Cardiac fibroblast (primary cell): ENCODE measurements at regions not wholly inside any gene's neighbourhood (a gene's known extent, or its start where the extent isn't known, plus 50 kb on each side); places are given as distances from the start of the nearest gene placed in this dataset.

ENCODE experiments used
- DNase-seq, 2 donors: peaks; one replicate each; pipeline versions ENCODE4 v3.0.0 to v3.0.0-alpha.2; 2010; ENCODE audit warnings: low read depth in 2 of 2
- H3K4me3 ChIP-seq, 2 donors: replicated peaks in 1 of 2; 1 replicate in 1 of 2; 2 replicates in 1 of 2; pipeline ENCODE4 v1.5.1; 2011; ENCODE audit warnings: low read depth in 2 of 2, low read length in 2 of 2, mild to moderate bottlenecking in 2 of 2, moderate library complexity in 1 of 2
- TF ChIP-seq, protein P1 (sequence below): IDR thresholded peaks from one replicate; pipeline ENCODE4 v1.5.1; 2011; ENCODE audit warnings: low read depth, mild to moderate bottlenecking, low read length, inconsistent platforms

DNA sequence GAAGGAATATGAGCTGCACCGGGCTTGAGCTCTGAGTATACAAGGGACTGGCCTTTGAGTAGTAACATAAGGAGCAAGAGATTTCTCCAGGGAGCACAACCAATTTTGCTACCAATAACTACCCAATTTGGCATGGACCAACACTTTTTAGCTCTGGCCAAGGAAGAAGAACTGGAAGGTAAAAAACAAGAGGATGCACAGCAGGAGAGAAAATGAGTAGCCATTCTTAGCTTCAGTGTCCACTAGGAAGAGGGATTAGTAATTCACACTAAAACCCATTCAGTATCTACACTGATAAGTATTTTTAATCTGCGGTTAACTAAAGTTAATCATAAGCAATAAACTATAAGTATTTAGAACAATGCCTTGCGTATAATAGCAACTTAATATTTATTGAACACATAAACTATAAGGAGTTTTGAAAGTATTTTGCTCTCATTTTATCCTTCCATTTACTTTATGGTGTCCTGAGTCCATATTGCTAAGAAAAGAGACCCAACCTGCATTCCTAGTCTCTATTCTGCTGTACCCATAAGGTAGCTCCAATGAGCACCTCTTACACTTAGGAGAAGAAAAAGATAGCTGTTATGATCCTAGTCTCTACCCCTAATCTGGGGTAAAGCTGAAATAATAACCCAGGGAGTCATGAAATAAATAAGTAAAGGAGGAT lies 268.9 kb downstream of the IGSF11 start:
- DNase-seq = no peak
- no peak overlapping the region for H3K4me3 ChIP-seq
- TF ChIP-seq, protein P1, sequence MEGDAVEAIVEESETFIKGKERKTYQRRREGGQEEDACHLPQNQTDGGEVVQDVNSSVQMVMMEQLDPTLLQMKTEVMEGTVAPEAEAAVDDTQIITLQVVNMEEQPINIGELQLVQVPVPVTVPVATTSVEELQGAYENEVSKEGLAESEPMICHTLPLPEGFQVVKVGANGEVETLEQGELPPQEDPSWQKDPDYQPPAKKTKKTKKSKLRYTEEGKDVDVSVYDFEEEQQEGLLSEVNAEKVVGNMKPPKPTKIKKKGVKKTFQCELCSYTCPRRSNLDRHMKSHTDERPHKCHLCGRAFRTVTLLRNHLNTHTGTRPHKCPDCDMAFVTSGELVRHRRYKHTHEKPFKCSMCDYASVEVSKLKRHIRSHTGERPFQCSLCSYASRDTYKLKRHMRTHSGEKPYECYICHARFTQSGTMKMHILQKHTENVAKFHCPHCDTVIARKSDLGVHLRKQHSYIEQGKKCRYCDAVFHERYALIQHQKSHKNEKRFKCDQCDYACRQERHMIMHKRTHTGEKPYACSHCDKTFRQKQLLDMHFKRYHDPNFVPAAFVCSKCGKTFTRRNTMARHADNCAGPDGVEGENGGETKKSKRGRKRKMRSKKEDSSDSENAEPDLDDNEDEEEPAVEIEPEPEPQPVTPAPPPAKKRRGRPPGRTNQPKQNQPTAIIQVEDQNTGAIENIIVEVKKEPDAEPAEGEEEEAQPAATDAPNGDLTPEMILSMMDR = no peak

DNA sequence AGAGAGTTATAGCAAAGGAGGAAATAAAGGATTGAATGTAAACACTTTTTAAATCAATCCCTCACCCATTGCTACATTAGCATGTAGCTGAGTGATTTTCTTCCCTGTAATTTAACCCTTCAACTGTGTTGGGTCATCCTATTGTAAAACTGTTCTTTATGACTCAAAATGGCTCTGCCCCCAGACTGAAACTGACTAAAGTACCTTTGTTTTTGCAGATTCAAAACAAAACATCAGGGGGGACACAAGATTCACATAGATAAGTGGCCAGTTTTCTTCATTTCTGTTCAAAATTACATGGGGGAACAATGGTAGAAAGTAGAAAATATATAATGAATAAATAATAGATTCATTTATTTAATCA lies 268.4 kb downstream of the IGSF11 start:
- no peak overlapping the region for H3K4me3 ChIP-seq
- TF ChIP-seq, protein P1 = no peak
- DNase-seq = no peak

DNA sequence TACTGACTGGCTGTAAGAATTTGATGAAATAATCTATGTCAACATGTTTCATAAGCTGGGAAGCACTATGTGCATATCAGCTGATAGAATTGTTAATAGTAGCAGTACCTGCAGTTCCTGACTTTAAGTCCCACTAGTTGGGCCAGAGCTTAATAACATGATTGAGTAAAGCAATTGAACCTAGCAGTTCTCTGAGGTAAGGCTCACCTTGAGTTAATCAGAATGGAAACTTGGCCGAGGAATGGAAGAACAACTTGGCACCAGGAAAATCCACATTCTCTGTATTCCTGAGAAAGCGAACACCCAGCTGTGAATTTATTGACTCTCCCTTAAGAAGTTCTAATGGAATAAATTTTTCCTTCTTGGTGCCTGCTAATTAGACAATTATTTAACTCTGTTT lies 262.6 kb downstream of the IGSF11 start:
- no peak for DNase-seq
- no peak overlapping the region for H3K4me3 ChIP-seq
- TF ChIP-seq, protein P1 = no peak

DNA sequence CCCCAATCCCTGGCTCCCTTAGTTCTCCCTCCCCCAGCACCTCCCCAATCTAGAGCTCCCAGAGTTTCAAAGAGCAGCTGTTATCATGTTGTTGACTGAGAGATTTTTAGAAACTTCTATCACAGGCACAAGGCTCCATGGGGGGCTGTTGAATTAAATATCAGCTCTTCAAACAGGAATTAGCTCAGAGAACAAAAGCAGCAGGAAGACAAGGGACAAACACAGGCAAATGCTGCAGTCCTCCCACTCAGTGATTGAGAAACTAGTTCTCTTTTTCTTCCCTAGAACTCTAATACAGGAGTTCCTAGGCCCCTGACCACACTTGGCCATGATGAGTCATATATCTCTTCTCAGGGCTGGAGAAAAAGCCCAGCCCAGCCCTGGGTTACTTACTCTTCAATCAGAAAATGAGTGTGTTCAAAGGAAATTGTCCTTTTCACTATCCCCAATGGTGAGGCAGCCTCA lies 262.1 kb downstream of the IGSF11 start:
- TF ChIP-seq, protein P1 = no peak
- no peak overlapping the region for H3K4me3 ChIP-seq
- no peak for DNase-seq

DNA sequence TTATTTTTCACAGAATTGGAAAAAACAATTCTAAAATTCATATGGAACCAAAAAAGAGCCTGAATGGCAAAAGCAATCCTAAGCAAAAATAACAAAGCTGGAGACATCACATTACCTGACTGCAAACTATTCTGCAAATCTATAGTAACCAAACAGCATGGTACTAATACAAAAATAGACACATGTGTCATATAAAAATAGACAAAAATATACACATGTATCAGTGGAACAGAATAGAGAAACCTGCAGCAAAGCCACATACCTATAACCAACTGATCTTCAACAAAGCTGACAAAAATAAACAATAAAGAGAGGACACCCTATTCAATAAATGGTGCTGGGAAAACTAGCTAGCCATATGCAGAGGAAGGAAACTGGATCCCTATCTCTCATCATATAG lies 259.6 kb downstream of the IGSF11 start:
- H3K4me3 ChIP-seq = no peak overlapping the region
- DNase-seq = no peak
- TF ChIP-seq, protein P1 = no peak

DNA sequence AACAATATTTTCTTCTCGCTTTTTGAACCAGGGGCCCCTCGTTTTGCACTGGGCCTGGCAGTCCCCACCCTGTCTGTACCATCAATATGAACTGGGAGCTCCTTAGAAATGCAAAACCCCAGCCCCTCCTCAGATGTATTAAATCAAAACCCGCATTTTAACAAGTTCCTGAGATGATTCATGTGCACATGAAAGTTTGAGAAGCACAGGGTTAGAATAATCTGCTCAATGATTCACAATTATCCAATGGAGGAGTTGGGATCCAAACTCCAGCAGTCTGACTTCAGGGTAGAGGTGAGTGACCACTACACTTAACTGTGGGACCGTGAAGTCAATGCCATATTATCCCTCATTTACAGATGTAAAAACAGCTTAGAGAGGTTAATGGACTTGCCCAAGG lies 256.4 kb downstream of the IGSF11 start:
- no peak overlapping the region for H3K4me3 ChIP-seq
- TF ChIP-seq, protein P1 = no peak
- no peak for DNase-seq

DNA sequence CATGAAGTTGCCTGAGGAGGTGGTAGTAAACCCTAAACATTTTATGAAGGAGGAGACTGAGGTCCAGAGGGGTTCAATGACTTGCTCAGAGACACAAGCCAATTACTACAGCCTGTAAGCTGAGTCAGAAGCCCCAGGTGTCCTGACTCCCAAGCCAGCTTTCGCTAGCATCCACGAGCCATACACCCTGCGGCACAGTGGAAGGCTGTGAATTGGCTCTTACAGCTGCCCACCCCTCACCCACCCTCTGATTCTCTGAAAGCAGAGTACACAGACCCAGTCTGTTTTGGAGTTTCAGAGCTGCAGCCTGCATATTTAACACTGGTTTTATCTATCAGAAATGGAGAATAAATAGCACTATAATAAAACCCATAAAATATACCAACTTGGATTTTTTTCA lies 253.4 kb downstream of the IGSF11 start:
- TF ChIP-seq, protein P1 = no peak
- no peak for DNase-seq
- H3K4me3 ChIP-seq = no peak overlapping the region
